GM12878 (cell line): ENCODE measurements at regions not wholly inside any gene's neighbourhood (a gene's known extent, or its start where the extent isn't known, plus 50 kb on each side); places are given as distances from the start of the nearest gene placed in this dataset.

Experiments
- ATAC-seq: fragments of 200-7000 bp; cut with Tn5 transposase; 3 replicates; pipeline ENCODE4 v1.9.1; 2020; ENCODE audit warnings: mild to moderate bottlenecking, moderate library complexity
- BruUV-seq: library from RNA; stranded (reverse); fragments of 400-500 nt; replicated peaks from 2 replicates; lab custom pipeline; 2021; lab: Mats Ljungman, UMichigan
- CTCF ChIA-PET: fragments of 300-600 bp; sonication (Branson Sonifier 250); formaldehyde crosslinking; extraction: SDS; loops from one replicate; lab custom pipeline; 2021; ENCODE audit warnings: inconsistent platforms; lab: Yijun Ruan, JAX
- POLR2A ChIA-PET: fragments of 350-600 bp; formaldehyde crosslinking; extraction: SDS; loops from one replicate; lab custom pipeline; 2021; ENCODE audit warnings: inconsistent platforms; lab: Charles Lee
- RAD21 ChIA-PET: fragments of 300-600 bp; sonication (Branson Sonifier 250); formaldehyde crosslinking; loops from one replicate; lab custom pipeline; 2023; ENCODE audit warnings: antibody characterized with exemption; ENCODE audit not compliant: unreplicated experiment; lab: Charles Lee
- SMC1A ChIA-PET: fragments of 300-600 bp; sonication (Branson Sonifier 250); formaldehyde crosslinking; loops from one replicate; lab custom pipeline; 2023; ENCODE audit not compliant: unreplicated experiment, uncharacterized antibody; lab: Charles Lee
- DNase-seq: peaks from one replicate; pipeline ENCODE4 v3.0.0-alpha.2; 2011; ENCODE audit warnings: low read depth, low spot score
- FAIRE-seq: peaks from 3 replicates; lab custom pipeline; 2011; peaks lifted over from hg19 to GRCh38; lab: Jason Lieb, UNC
- H2AFZ ChIP-seq: 2 replicates; pipeline ENCODE4 v1.6.0; 2011; ENCODE audit warnings: low read depth, low read length, control low read depth; ENCODE audit not compliant: control insufficient read depth
- H3K27ac ChIP-seq: 2 replicates; pipeline ENCODE4 v1.5.1; 2011; ENCODE audit warnings: control low read depth; ENCODE audit not compliant: control insufficient read depth, insufficient read depth
- H3K27me3 ChIP-seq, 2 experiments: replicated peaks in 1 of 2; 2 replicates each; pipeline versions ENCODE4 v1.6.0 to v1.6.1; 2011; ENCODE audit warnings: low read length in 1 of 2; ENCODE audit not compliant: control insufficient read depth in 2 of 2, insufficient read depth in 2 of 2
- H3K36me3 ChIP-seq, 2 experiments: 2 replicates each; pipeline ENCODE4 v1.5.1; 2011; ENCODE audit warnings: low read length in 1 of 2; ENCODE audit not compliant: control insufficient read depth in 2 of 2, insufficient read depth in 2 of 2
- H3K4me1 ChIP-seq: 2 replicates; pipeline ENCODE4 v1.6.1; 2011; ENCODE audit warnings: mild to moderate bottlenecking, low read length, moderate library complexity, mixed read lengths; ENCODE audit not compliant: control insufficient read depth, insufficient read depth
- H3K4me2 ChIP-seq: 2 replicates; pipeline ENCODE4 v1.6.0; 2011; ENCODE audit warnings: control low read depth; ENCODE audit not compliant: control insufficient read depth, insufficient read depth
- H3K4me3 ChIP-seq: fragments of 200-600 bp; sonication (generic); 2 replicates; pipeline ENCODE4 v1.5.1; 2016
- H3K79me2 ChIP-seq: 2 replicates; pipeline ENCODE4 v1.6.0; 2011; ENCODE audit warnings: low read length; ENCODE audit not compliant: control insufficient read depth, insufficient read depth
- H3K9ac ChIP-seq: 2 replicates; pipeline ENCODE4 v1.8.0; 2011; ENCODE audit warnings: low read length, control low read depth, mixed read lengths; ENCODE audit not compliant: control insufficient read depth, insufficient read depth
- H3K9me3 ChIP-seq: replicated peaks from 3 replicates; pipeline ENCODE4 v1.5.1; 2011; ENCODE audit warnings: mild to moderate bottlenecking, low read length; ENCODE audit not compliant: control insufficient read depth, insufficient read depth
- H4K20me1 ChIP-seq: 2 replicates; pipeline ENCODE4 v1.6.0; 2011; ENCODE audit not compliant: control insufficient read depth, insufficient read depth
- BRCA1 ChIP-seq: IDR thresholded peaks from 2 replicates; pipeline ENCODE4 v1.6.1; 2011; ENCODE audit warnings: low read depth, low read length, improper control_type of control experiment
- CEBPZ ChIP-seq: fragments of 150-350 bp; IDR thresholded peaks from 2 replicates; pipeline ENCODE4 v1.6.1; 2016; ENCODE audit warnings: low read depth, low read length
- EED ChIP-seq: sonication (generic); IDR thresholded peaks from 2 replicates; pipeline ENCODE4 v1.6.1; 2016; ENCODE audit warnings: antibody characterized with exemption, low read depth
- ETV6 ChIP-seq, 2 experiments: fragments of 450-650 bp in 1 of 2; IDR thresholded peaks in 1 of 2; conservative IDR thresholded peaks in 1 of 2; 2 replicates each; pipeline ENCODE4 v1.6.1; 2014; ENCODE audit warnings: antibody characterized with exemption in 1 of 2, borderline replicate concordance in 1 of 2, low read depth in 1 of 2, mild to moderate bottlenecking in 1 of 2, moderate library complexity in 1 of 2
- FOS ChIP-seq: IDR thresholded peaks from 3 replicates; pipeline ENCODE4 v1.6.1; 2011; ENCODE audit warnings: borderline replicate concordance; ENCODE audit not compliant: insufficient read length; ENCODE audit errors: extremely low read depth
- IKZF2 ChIP-seq, 2 experiments: fragments of 450-650 bp; IDR thresholded peaks; 2 replicates each; pipeline ENCODE4 v1.6.1; 2017; ENCODE audit warnings: mild to moderate bottlenecking in 2 of 2, moderate library complexity in 2 of 2
- JUNB ChIP-seq: IDR thresholded peaks from 2 replicates; pipeline ENCODE4 v1.6.1; 2016; ENCODE audit warnings: antibody characterized with exemption, mild to moderate bottlenecking
- NFIC ChIP-seq: IDR thresholded peaks from 2 replicates; pipeline ENCODE4 v1.6.1; 2012; ENCODE audit warnings: low read depth, mild to moderate bottlenecking, inconsistent platforms, low read length, moderate library complexity
- POLR2AphosphoS2 ChIP-seq: IDR thresholded peaks from 2 replicates; pipeline ENCODE4 v1.6.1; 2011; ENCODE audit warnings: low read depth, mild to moderate bottlenecking, low read length, improper control_type of control experiment, moderate library complexity
- TCF12 ChIP-seq: IDR thresholded peaks from 2 replicates; pipeline ENCODE4 v1.6.1; 2011; ENCODE audit warnings: low read depth, mild to moderate bottlenecking, low read length
- ZBED1 ChIP-seq: IDR thresholded peaks from 2 replicates; pipeline ENCODE4 v1.6.1; 2016; ENCODE audit warnings: borderline replicate concordance
- ZNF217 ChIP-seq: fragments of 450-650 bp; IDR thresholded peaks from 2 replicates; pipeline ENCODE4 v1.6.1; 2017; ENCODE audit warnings: antibody characterized with exemption, mild to moderate bottlenecking
- ZNF592 ChIP-seq: fragments of 450-650 bp; IDR thresholded peaks from 2 replicates; pipeline ENCODE4 v1.6.1; 2017; ENCODE audit warnings: mild to moderate bottlenecking, moderate library complexity
- WGBS: methylation state at CpG from one replicate; pipeline ENCODE4 v1.1.6; 2016; ENCODE audit warnings: low lambda C conversion rate; ENCODE audit not compliant: insufficient replicate concordance, insufficient coverage; ENCODE audit errors: missing lambda C conversion rate; 5-methylcytosine and 5-hydroxymethylcytosine counted together
- in situ Hi-C: fragments of 300-500 bp; cut with MboI; formaldehyde crosslinking; loops from 9 replicates; pipeline ENCODE4 v1.14.3; 2018; ENCODE audit warnings: mixed read lengths
- intact Hi-C: fragments of 100-400 bp; cut with micrococcal nuclease; formaldehyde crosslinking; loops from one replicate; pipeline ENCODE4 v1.14.2; 2022; ENCODE audit not compliant: unreplicated experiment
- TF ChIP-seq, protein P1 (sequence below): fragments of 150-350 bp; IDR thresholded peaks from 2 replicates; pipeline ENCODE4 v1.6.1; 2014; ENCODE audit warnings: mild to moderate bottlenecking, low read depth, low read length

GRCh38 chr10:6840201-6840691, 260.2 kb upstream of the PRKCQ start:
- no peaks in the 10 kb centered on the region for H3K4me1 ChIP-seq
- H3K27ac ChIP-seq: no peak overlapping the region
- ChIA-PET POLR2A (no interaction called here), CTCF (no interaction called here), SMC1A (no interaction called here), RAD21 (no interaction called here)
- H2AFZ ChIP-seq: no peak overlapping the region
- no peaks in the 10 kb centered on the region for H3K36me3 ChIP-seq
- no peak for DNase-seq
- no peaks in the 10 kb centered on the region for H4K20me1 ChIP-seq
- no peaks in the 10 kb centered on the region for H3K79me2 ChIP-seq
- no peak overlapping the region for H3K4me3 ChIP-seq
- no peak for ATAC-seq
- intact Hi-C loops: no loop called here
- TF ChIP-seq EED (no peak), POLR2AphosphoS2 (no peak), ETV6 (conservative IDR thresholded peaks at IDR 0.05 in 1 of 2, IDR thresholded peaks at IDR 0.05 in 1 of 2; ENCODE audit: borderline replicate concordance in 1 of 2, low read depth in 1 of 2) (no peak), ZBED1 (no peak), CEBPZ (no peak), JUNB (no peak), ZNF592 (no peak), BRCA1 (no peak), TCF12 (no peak), NFIC (no peak), IKZF2 (IDR thresholded peaks at IDR 0.05) (no peak), ZNF217 (no peak), FOS (no peak)
- TF ChIP-seq, protein P1, sequence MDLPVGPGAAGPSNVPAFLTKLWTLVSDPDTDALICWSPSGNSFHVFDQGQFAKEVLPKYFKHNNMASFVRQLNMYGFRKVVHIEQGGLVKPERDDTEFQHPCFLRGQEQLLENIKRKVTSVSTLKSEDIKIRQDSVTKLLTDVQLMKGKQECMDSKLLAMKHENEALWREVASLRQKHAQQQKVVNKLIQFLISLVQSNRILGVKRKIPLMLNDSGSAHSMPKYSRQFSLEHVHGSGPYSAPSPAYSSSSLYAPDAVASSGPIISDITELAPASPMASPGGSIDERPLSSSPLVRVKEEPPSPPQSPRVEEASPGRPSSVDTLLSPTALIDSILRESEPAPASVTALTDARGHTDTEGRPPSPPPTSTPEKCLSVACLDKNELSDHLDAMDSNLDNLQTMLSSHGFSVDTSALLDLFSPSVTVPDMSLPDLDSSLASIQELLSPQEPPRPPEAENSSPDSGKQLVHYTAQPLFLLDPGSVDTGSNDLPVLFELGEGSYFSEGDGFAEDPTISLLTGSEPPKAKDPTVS: no peak
- BruUV-seq: no TSS peak
- in situ Hi-C loops: loop anchor here (25.0 kb wide), 1 partner anchor 103 kb away; no protein-coding TSS in a partner anchor
- FAIRE-seq: no peak
- H3K9ac ChIP-seq: no peak overlapping the region
- H3K9me3 ChIP-seq: no peaks in the 10 kb centered on the region
- WGBS: 38% methylated on average over 5 of the region's 5 CpGs
- peaks cover 0 to 2% of the 10 kb centered on the region in 2 experiments; a peak in 1 of 4 replicates for H3K27me3 ChIP-seq
- no peak overlapping the region for H3K4me2 ChIP-seq
